HCT116 (cell line): ENCODE measurements at regions not wholly inside any gene's neighbourhood (a gene's known extent, or its start where the extent isn't known, plus 50 kb on each side); places are given as distances from the start of the nearest gene placed in this dataset.

Experiments used
- ATAC-seq: fragments of 200-7000 bp; cut with Tn5 transposase; 2 replicates; pipeline ENCODE4 v1.9.1; 2020; ENCODE audit warnings: mild to moderate bottlenecking, moderate library complexity
- BruUV-seq: library from RNA; stranded (reverse); fragments of 400-500 nt; replicated peaks from 2 replicates; lab custom pipeline; 2021; lab: Mats Ljungman, UMichigan
- CTCF ChIA-PET: fragments of 300-600 bp; sonication (Branson Sonifier 250); formaldehyde crosslinking; loops from one replicate; lab custom pipeline; 2021; ENCODE audit warnings: antibody characterized with exemption; lab: Charles Lee
- POLR2A ChIA-PET: fragments of 300-600, 350-600 bp; sonication (Branson Sonifier 250); formaldehyde crosslinking; loops from one replicate; lab custom pipeline; 2021; ENCODE audit warnings: antibody characterized with exemption; lab: Charles Lee
- RAD21 ChIA-PET, 2 experiments: fragments of 300-600 bp; sonication (Branson Sonifier 250); formaldehyde crosslinking; loops; one replicate each; lab custom pipeline; 2023; ENCODE audit warnings: low total read pairs in 2 of 2; ENCODE audit not compliant: uncharacterized antibody in 2 of 2, unreplicated experiment in 2 of 2, low non-redundant PET in 1 of 2; lab: Charles Lee
- DNase-seq: peaks from one replicate; pipeline ENCODE4 v3.0.0-alpha.2; 2010; ENCODE audit warnings: low read depth, low spot score
- H2AFZ ChIP-seq: fragments of 200-600 bp; shearing (Covaris generic), sonication (generic); 2 replicates; pipeline ENCODE4 v1.6.1; 2017; ENCODE audit warnings: low read depth, mixed run types, mixed read lengths, antibody characterized with exemption, low read length; ENCODE audit not compliant: poor library complexity, severe bottlenecking
- H3K27ac ChIP-seq: 2 replicates; pipeline ENCODE4 v1.5.1; 2012; ENCODE audit warnings: low read depth, low read length
- H3K27me3 ChIP-seq: fragments of 200-600 bp; sonication (generic); 2 replicates; pipeline ENCODE4 v1.6.1; 2016; ENCODE audit warnings: mixed run types, low read length, mixed read lengths; ENCODE audit not compliant: insufficient read depth
- H3K36me3 ChIP-seq, 2 experiments: fragments of 200-500 bp in 1 of 2; fragments of 200-600 bp in 1 of 2; sonication (Bioruptor generic) in 1 of 2; sonication (generic) in 1 of 2; 2 replicates each; pipeline versions ENCODE4 v1.5.1 to v1.6.1; 2014 to 2016; ENCODE audit warnings: low read length in 2 of 2, inconsistent platforms in 1 of 2, mixed read lengths in 1 of 2, mixed run types in 1 of 2; ENCODE audit not compliant: insufficient read depth in 2 of 2, control insufficient read depth in 1 of 2
- H3K4me1 ChIP-seq, 2 experiments: fragments of 200-600 bp in 1 of 2; sonication (generic) in 1 of 2; 2 replicates each; pipeline versions ENCODE4 v1.5.1 to v1.6.1; 2012 to 2017; ENCODE audit warnings: low read length in 2 of 2, inconsistent platforms in 1 of 2, mild to moderate bottlenecking in 1 of 2, mixed read lengths in 1 of 2, mixed run types in 1 of 2, moderate library complexity in 1 of 2; ENCODE audit not compliant: insufficient read depth in 2 of 2, control insufficient read depth in 1 of 2
- H3K4me2 ChIP-seq: fragments of 200-600 bp; sonication (generic); 2 replicates; pipeline ENCODE4 v1.6.1; 2017; ENCODE audit warnings: mixed run types, low read length, mixed read lengths
- H3K4me3 ChIP-seq, 2 experiments: fragments of 200-600 bp in 1 of 2; sonication (generic) in 1 of 2; replicated peaks in 1 of 2; 2 replicates each; pipeline ENCODE4 v1.5.1; 2011 to 2016; ENCODE audit warnings: low read length in 2 of 2, control low read depth in 1 of 2, low read depth in 1 of 2, mild to moderate bottlenecking in 1 of 2, mixed read lengths in 1 of 2, mixed run types in 1 of 2
- H3K79me2 ChIP-seq: fragments of 200-600 bp; sonication (generic); 2 replicates; pipeline ENCODE4 v1.6.1; 2017; ENCODE audit warnings: mild to moderate bottlenecking, mixed run types, low read length, moderate library complexity, mixed read lengths; ENCODE audit not compliant: insufficient read depth
- H3K9ac ChIP-seq: fragments of 200-600 bp; sonication (generic); 2 replicates; pipeline ENCODE4 v1.6.1; 2016; ENCODE audit warnings: low read length, mixed read lengths
- H3K9me2 ChIP-seq: fragments of 200-600 bp; sonication (generic), shearing (Covaris generic); 2 replicates; pipeline ENCODE4 v1.6.1; 2017; ENCODE audit warnings: mixed run types, mild to moderate bottlenecking, moderate library complexity; ENCODE audit not compliant: insufficient read depth
- H3K9me3 ChIP-seq, 2 experiments: fragments of 200-500 bp in 1 of 2; fragments of 200-600 bp in 1 of 2; sonication (Bioruptor generic) in 1 of 2; sonication (generic) in 1 of 2; 2 replicates each; pipeline ENCODE4 v1.6.1; 2014 to 2017; ENCODE audit warnings: low read length in 2 of 2, mixed read lengths in 2 of 2, inconsistent platforms in 1 of 2, low read depth in 1 of 2, mild to moderate bottlenecking in 1 of 2, mixed run types in 1 of 2, moderate library complexity in 1 of 2; ENCODE audit not compliant: control insufficient read depth in 1 of 2, insufficient read depth in 1 of 2
- H4K20me1 ChIP-seq: fragments of 200-600 bp; sonication (generic), shearing (Covaris generic); 2 replicates; pipeline ENCODE4 v1.6.1; 2017; ENCODE audit warnings: mixed run types, mild to moderate bottlenecking, moderate library complexity; ENCODE audit not compliant: insufficient read depth
- CBX3 ChIP-seq: IDR thresholded peaks from 2 replicates; pipeline ENCODE4 v1.6.1; 2012; ENCODE audit warnings: low read depth
- CTCF ChIP-seq, 3 experiments: fragments of 200-600 bp in 1 of 3; sonication (generic) in 1 of 3; IDR thresholded peaks in 2 of 3; conservative IDR thresholded peaks in 1 of 3; 2 replicates each; pipeline ENCODE4 v1.5.1; 2012 to 2017; ENCODE audit warnings: low read depth in 2 of 3, low read length in 2 of 3, antibody characterized with exemption in 1 of 3, borderline replicate concordance in 1 of 3, control low read depth in 1 of 3, mild to moderate bottlenecking in 1 of 3, mixed read lengths in 1 of 3, mixed run types in 1 of 3, moderate library complexity in 1 of 3; ENCODE audit not compliant: insufficient read depth in 1 of 3
- ELF1 ChIP-seq: IDR thresholded peaks from 2 replicates; pipeline ENCODE4 v1.6.1; 2012; ENCODE audit warnings: low read depth, borderline replicate concordance
- FOSL1 ChIP-seq: IDR thresholded peaks from 2 replicates; pipeline ENCODE4 v1.6.1; 2012; ENCODE audit warnings: low read depth
- POLR2A ChIP-seq: IDR thresholded peaks from 2 replicates; pipeline ENCODE4 v1.7.0; 2011; ENCODE audit warnings: borderline replicate concordance; ENCODE audit not compliant: insufficient read depth, insufficient read length; ENCODE audit errors: extremely low read depth
- REST ChIP-seq: IDR thresholded peaks from 2 replicates; pipeline ENCODE4 v1.6.1; 2012; ENCODE audit warnings: low read depth
- YY1 ChIP-seq: IDR thresholded peaks from 2 replicates; pipeline ENCODE4 v1.6.1; 2011; ENCODE audit warnings: low read length, low read depth, moderate library complexity, mild to moderate bottlenecking; ENCODE audit not compliant: insufficient replicate concordance; ENCODE audit errors: extremely low read depth
- ZBTB33 ChIP-seq: IDR thresholded peaks from 2 replicates; pipeline ENCODE4 v1.6.1; 2011; ENCODE audit warnings: mild to moderate bottlenecking, low read length, moderate library complexity; ENCODE audit not compliant: insufficient replicate concordance; ENCODE audit errors: extremely low read depth
- ZNF274 ChIP-seq: fragments of 200-500 bp; sonication (Bioruptor generic); IDR thresholded peaks from 2 replicates; pipeline ENCODE4 v1.6.1; 2014; ENCODE audit warnings: mild to moderate bottlenecking, low read depth, low read length, inconsistent platforms
- intact Hi-C: fragments of 100-400 bp; cut with micrococcal nuclease; formaldehyde crosslinking; loops from 2 replicates; pipeline ENCODE4 v1.10.0; 2022

- Histone ChIP-seq H3K4me1 (no peaks in the 10 kb centered on the region), H2AFZ (no peak overlapping the region), H3K9ac (no peak overlapping the region), H3K9me2 (no peaks in the 10 kb centered on the region), H3K9me3 (no peaks in the 10 kb centered on the region), H3K79me2 (no peaks in the 10 kb centered on the region), H3K27me3 (no peaks in the 10 kb centered on the region), H4K20me1 (no peaks in the 10 kb centered on the region), H3K36me3 (no peaks in the 10 kb centered on the region), H3K4me3 (no peak overlapping the region), H3K4me2 (no peak overlapping the region), H3K27ac (no peak overlapping the region)
- ChIA-PET RAD21 (no interaction called here), CTCF (no interaction called here), POLR2A (no interaction called here)
- DNase-seq: no peak
- no peak for ATAC-seq
- no peak for TF ChIP-seq CTCF (IDR thresholded peaks at IDR 0.05 in 2 of 3, conservative IDR thresholded peaks at IDR 0.05 in 1 of 3; ENCODE audit: borderline replicate concordance in 1 of 3, insufficient read depth in 1 of 3, low read depth in 2 of 3, low read length in 2 of 3)
- no peak for TF ChIP-seq POLR2A
- TF ChIP-seq ZNF274: no peak
- no peak for TF ChIP-seq YY1
- no peak for TF ChIP-seq ZBTB33
- no peak for TF ChIP-seq ELF1
- TF ChIP-seq REST: no peak
- TF ChIP-seq CBX3: no peak
- no peak for TF ChIP-seq FOSL1
- intact Hi-C loops: no loop called here
- BruUV-seq: no TSS peak
These were observed 410.0 kb upstream of the SULF2 start for GRCh38 chr20:48195121-48195870.
